PC-3 (cell line): ENCODE measurements at regions not wholly inside any gene's neighbourhood (a gene's known extent, or its start where the extent isn't known, plus 50 kb on each side); places are given as distances from the start of the nearest gene placed in this dataset.

ENCODE experiments used
- ATAC-seq: fragments of 200-7000 bp; cut with Tn5 transposase; 2 replicates; pipeline ENCODE4 v1.9.1; 2020; ENCODE audit warnings: mild to moderate bottlenecking, moderate library complexity
- BruUV-seq: library from RNA; stranded (reverse); fragments of 400-500 nt; replicated peaks from 2 replicates; lab custom pipeline; 2021; lab: Mats Ljungman, UMichigan
- CTCF ChIA-PET: fragments of 300-600 bp; sonication (Branson Sonifier 250); formaldehyde crosslinking; loops from one replicate; lab custom pipeline; 2022; ENCODE audit warnings: antibody characterized with exemption; lab: Charles Lee
- POLR2A ChIA-PET: fragments of 300-600 bp; sonication (Branson Sonifier 250); formaldehyde crosslinking; loops from one replicate; lab custom pipeline; 2022; ENCODE audit warnings: antibody characterized with exemption; ENCODE audit not compliant: unreplicated experiment; lab: Charles Lee
- DNase-seq: peaks from one replicate; pipeline ENCODE4 v3.0.0-alpha.2; 2015
- H2AFZ ChIP-seq: fragments of 300-600 bp; sonication (generic); 2 replicates; pipeline ENCODE4 v1.6.0; 2016; ENCODE audit warnings: antibody characterized with exemption, low read length
- H3F3A ChIP-seq: fragments of 300-600 bp; sonication (generic); one replicate; pipeline ENCODE4 v1.6.0; 2017; ENCODE audit warnings: antibody characterized with exemption, low read length, control low read depth, mild to moderate bottlenecking; ENCODE audit not compliant: unreplicated experiment
- H3K27ac ChIP-seq: fragments of 300-600 bp; sonication (generic); 2 replicates; pipeline ENCODE4 v1.5.1; 2016; ENCODE audit warnings: mild to moderate bottlenecking, low read length
- H3K27me3 ChIP-seq: fragments of 300-600 bp; sonication (generic); 2 replicates; pipeline ENCODE4 v1.6.1; 2016; ENCODE audit warnings: low read length, mixed read lengths
- H3K36me3 ChIP-seq: fragments of 300-600 bp; sonication (generic); 2 replicates; pipeline ENCODE4 v1.6.1; 2016; ENCODE audit warnings: low read depth, mixed run types, low read length, mixed read lengths
- H3K4me1 ChIP-seq: fragments of 300-600 bp; sonication (generic); 2 replicates; pipeline ENCODE4 v1.5.1; 2016; ENCODE audit warnings: low read length; ENCODE audit not compliant: insufficient read depth
- H3K4me2 ChIP-seq: fragments of 300-600 bp; sonication (generic); 2 replicates; pipeline ENCODE4 v1.6.0; 2016; ENCODE audit warnings: low read length
- H3K4me3 ChIP-seq: fragments of 300-600 bp; sonication (generic); 2 replicates; pipeline ENCODE4 v1.5.1; 2016; ENCODE audit warnings: mild to moderate bottlenecking, low read length, mixed read lengths
- H3K79me2 ChIP-seq: fragments of 300-600 bp; sonication (generic); 2 replicates; pipeline ENCODE4 v1.6.1; 2017; ENCODE audit warnings: low read length, mixed read lengths
- H3K9ac ChIP-seq: fragments of 300-600 bp; sonication (generic); 2 replicates; pipeline ENCODE4 v1.6.0; 2016; ENCODE audit warnings: mild to moderate bottlenecking, low read length
- H3K9me2 ChIP-seq: fragments of 300-600 bp; sonication (generic); replicated peaks from 2 replicates; pipeline ENCODE4 v1.6.1; 2016; ENCODE audit warnings: mixed run types, low read length, mixed read lengths
- H3K9me3 ChIP-seq: fragments of 300-600 bp; sonication (generic); 2 replicates; pipeline ENCODE4 v1.6.1; 2016; ENCODE audit warnings: low read length, mixed read lengths
- H4K20me1 ChIP-seq: fragments of 300-600 bp; sonication (generic); 2 replicates; pipeline ENCODE4 v1.6.1; 2016; ENCODE audit warnings: low read length, mixed read lengths
- EZH2 ChIP-seq: fragments of 300-600 bp; sonication (generic); IDR thresholded peaks from one replicate; pipeline ENCODE4 v1.6.1; 2017; ENCODE audit warnings: antibody characterized with exemption, mild to moderate bottlenecking, low read length; ENCODE audit not compliant: unreplicated experiment
- EZH2phosphoT487 ChIP-seq: fragments of 300-600 bp; sonication (generic); IDR thresholded peaks from 2 replicates; pipeline ENCODE4 v1.6.1; 2018; ENCODE audit warnings: mild to moderate bottlenecking, antibody characterized with exemption, low read length, borderline replicate concordance
- intact Hi-C: fragments of 100-400 bp; cut with micrococcal nuclease; formaldehyde crosslinking; loops from 2 replicates; pipeline ENCODE4 v1.9.0; 2023
- TF ChIP-seq, protein P1 (sequence below): fragments of 300-600 bp; sonication (generic); conservative IDR thresholded peaks from 2 replicates; pipeline ENCODE4 v1.5.1; 2017; ENCODE audit warnings: antibody characterized with exemption, low read depth, mild to moderate bottlenecking, low read length

- Histone ChIP-seq H3K27me3 (no peaks in the 10 kb centered on the region), H3F3A (no peaks in the 10 kb centered on the region), H3K4me3 (no peak overlapping the region), H3K9me2 (no peaks in the 10 kb centered on the region), H3K4me2 (no peak overlapping the region), H4K20me1 (no peaks in the 10 kb centered on the region), H3K79me2 (no peaks in the 10 kb centered on the region), H3K9ac (no peak overlapping the region), H3K36me3 (no peaks in the 10 kb centered on the region), H3K9me3 (no peaks in the 10 kb centered on the region), H3K27ac (no peak overlapping the region), H3K4me1 (no peaks in the 10 kb centered on the region), H2AFZ (no peak overlapping the region)
- intact Hi-C loops = no loop called here
- no TSS peak for BruUV-seq
- CTCF ChIA-PET = no interaction called here
- DNase-seq (no peak), ATAC-seq (no peak)
- POLR2A ChIA-PET = interaction anchor here (0.7 kb wide), 1 partner anchor 157 kb away, joined by 4 read pairs; no protein-coding TSS in a partner anchor
- TF ChIP-seq EZH2 (no peak), EZH2phosphoT487 (no peak)
- TF ChIP-seq, protein P1, sequence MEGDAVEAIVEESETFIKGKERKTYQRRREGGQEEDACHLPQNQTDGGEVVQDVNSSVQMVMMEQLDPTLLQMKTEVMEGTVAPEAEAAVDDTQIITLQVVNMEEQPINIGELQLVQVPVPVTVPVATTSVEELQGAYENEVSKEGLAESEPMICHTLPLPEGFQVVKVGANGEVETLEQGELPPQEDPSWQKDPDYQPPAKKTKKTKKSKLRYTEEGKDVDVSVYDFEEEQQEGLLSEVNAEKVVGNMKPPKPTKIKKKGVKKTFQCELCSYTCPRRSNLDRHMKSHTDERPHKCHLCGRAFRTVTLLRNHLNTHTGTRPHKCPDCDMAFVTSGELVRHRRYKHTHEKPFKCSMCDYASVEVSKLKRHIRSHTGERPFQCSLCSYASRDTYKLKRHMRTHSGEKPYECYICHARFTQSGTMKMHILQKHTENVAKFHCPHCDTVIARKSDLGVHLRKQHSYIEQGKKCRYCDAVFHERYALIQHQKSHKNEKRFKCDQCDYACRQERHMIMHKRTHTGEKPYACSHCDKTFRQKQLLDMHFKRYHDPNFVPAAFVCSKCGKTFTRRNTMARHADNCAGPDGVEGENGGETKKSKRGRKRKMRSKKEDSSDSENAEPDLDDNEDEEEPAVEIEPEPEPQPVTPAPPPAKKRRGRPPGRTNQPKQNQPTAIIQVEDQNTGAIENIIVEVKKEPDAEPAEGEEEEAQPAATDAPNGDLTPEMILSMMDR = no peak
Measured at GRCh38 chr1:9449110-9449627, 90.1 kb upstream of the SLC25A33 start.

DNA sequence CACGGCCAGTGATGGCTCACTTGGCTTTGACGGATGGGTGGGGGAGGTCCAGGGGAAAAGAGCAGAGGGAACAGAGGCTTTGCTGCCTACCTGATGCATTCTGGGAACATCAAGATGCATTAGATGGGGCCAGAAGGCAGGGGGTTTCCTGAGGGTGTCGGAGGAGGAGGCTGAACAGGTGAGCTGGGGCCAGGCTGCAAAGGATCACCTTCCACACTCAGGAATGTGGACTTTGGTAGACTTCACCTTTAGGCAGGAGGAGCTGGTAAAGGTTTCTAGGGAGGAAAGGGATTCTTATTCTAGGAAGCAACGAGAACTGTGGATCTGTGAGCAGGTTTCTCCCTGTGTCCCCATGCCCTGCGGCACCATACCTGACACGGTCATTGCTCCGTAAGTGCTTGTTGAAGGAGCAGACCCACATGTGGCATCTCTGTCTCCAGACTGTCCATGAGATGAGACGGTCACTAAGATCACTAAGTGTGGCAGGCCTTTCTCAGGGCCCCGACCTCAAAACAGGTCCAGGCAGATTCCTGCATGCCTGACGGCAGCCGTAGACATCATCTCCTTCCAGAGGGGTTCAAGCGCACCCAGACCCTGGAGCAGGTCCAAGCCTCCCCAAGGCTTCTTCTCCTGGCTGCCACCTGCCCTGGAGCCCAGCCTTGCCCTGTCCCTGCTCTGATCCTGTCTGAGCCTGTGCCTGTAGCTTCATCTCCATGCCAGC lies 89.1 kb upstream of the SLC25A33 start:
- Histone ChIP-seq H3K9me3 (no peaks in the 10 kb centered on the region), H3K9me2 (no peaks in the 10 kb centered on the region), H4K20me1 (no peaks in the 10 kb centered on the region), H3K4me3 (no peak overlapping the region), H2AFZ (no peak overlapping the region), H3F3A (no peaks in the 10 kb centered on the region), H3K9ac (no peak overlapping the region), H3K27me3 (no peaks in the 10 kb centered on the region), H3K36me3 (no peaks in the 10 kb centered on the region), H3K4me2 (no peak overlapping the region), H3K4me1 (no peaks in the 10 kb centered on the region), H3K27ac (no peak overlapping the region), H3K79me2 (no peaks in the 10 kb centered on the region)
- TF ChIP-seq EZH2phosphoT487 = no peak
- TF ChIP-seq, protein P1 = no peak
- no TSS peak for BruUV-seq
- DNase-seq (no peak), ATAC-seq (no peak)
- CTCF ChIA-PET = no interaction called here
- intact Hi-C loops = no loop called here
- POLR2A ChIA-PET = no interaction called here

DNA sequence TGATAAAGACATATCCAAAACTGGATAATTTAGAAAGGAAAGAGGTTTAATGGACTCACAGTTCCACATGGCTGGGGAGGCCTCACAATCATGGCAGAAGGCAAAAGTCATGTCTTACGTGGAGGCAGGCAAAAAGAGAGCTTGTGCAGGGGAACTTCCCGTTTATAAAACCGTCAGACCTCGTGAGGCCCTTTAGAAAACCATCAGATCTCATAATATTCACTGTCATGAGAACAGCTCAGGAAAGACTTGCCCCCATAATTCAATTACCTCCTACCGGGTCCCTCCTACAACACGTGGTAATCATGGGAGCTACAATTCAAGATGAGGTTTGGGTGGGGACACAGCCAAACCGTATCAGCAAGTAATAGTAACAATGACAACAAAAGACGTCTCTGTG lies 88.2 kb upstream of the SLC25A33 start:
- H3F3A ChIP-seq = no peaks in the 10 kb centered on the region
- H3K36me3 ChIP-seq = no peaks in the 10 kb centered on the region
- BruUV-seq = no TSS peak
- ChIA-PET POLR2A (no interaction called here), CTCF (no interaction called here)
- H3K27me3 ChIP-seq = no peaks in the 10 kb centered on the region
- H3K4me1 ChIP-seq = no peaks in the 10 kb centered on the region
- H3K9ac ChIP-seq = no peak overlapping the region
- intact Hi-C loops = no loop called here
- H3K9me3 ChIP-seq = no peaks in the 10 kb centered on the region
- H3K4me3 ChIP-seq = no peak overlapping the region
- H3K27ac ChIP-seq = no peak overlapping the region
- no peaks in the 10 kb centered on the region for H3K79me2 ChIP-seq
- ATAC-seq (no peak), DNase-seq (no peak)
- no peaks in the 10 kb centered on the region for H4K20me1 ChIP-seq
- TF ChIP-seq, protein P1 = no peak
- TF ChIP-seq EZH2phosphoT487 (no peak), EZH2 (no peak)
- no peak overlapping the region for H3K4me2 ChIP-seq
- H2AFZ ChIP-seq = no peak overlapping the region
- H3K9me2 ChIP-seq = no peaks in the 10 kb centered on the region
